ENCODE measurements at regions not wholly inside any gene's neighbourhood (a gene's known extent, or its start where the extent isn't known, plus 50 kb on each side); places are given as distances from the start of the nearest gene placed in this dataset.

DNA sequence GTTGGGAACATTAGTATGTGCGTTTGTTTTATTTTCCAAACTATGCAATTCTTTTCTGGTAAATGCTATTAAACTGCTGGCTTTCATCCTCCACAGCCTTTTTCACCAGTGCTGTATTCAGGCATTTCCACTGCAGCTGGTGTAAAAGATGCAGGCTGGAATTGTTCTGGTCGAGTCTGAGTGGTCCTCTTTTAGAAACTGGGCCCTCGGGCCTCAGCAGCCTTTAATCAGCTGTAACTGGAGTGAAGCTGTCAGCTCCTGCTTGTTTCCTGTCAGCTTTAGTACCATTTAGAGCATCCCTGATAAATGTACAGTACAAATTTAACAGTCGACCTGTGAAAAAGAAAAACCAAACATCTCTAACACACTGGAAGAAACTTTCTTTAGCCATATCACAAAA is 979.6 kb downstream of the TFAP2A start:
- DNase-seq: no peak

DNA sequence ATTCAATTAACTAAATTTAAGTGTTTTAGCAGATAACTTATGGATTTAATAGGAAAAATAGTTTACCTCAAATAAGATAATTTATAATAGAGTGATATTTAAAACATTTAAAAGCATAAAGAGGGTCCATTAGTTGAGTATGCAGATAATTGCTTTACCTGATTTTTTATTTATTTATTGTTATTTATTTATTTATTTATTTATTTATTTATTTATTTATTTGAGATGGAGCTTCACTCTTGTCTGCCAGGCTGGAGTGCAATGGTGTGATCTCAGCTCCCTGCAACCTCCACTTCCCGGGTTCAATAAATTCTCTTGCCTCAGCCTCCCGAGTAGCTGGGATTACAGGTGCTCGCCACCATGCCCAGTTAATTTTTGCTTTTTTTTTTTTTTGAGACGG is 982.9 kb downstream of the TFAP2A start:
- no peak for DNase-seq

DNA sequence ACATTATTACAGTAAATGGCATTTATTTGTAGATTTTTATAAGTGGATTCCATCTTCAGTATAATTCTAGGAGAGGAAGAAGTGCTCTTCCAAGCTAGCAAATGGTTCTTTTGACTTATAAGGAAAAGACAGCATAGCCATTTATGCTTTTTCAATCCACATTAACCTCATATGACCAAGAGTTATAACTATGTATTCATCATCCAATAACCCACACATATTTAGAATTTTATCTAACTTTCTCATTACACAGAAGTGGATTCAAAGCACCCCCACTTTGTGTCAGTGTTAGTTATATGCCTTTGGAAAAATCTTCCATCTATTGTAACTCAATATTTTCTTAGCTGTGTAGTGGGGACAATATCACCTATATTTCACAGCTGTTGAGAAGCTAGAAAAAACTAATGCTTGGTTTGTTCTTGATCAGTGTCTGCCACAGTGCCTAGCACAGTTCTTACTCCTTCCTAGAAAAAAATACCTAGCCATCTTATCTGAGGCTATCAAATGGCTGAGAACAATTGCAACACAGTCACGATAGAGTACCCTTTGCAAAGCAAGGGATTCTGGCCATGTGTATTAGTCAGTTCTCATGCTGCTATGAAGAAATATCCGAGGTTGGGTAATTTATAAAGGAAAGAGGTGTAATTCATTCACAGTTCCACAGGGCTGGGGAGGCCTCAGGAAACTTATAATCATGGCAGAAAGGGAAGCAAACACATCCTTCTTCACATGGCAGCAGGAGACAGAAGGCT is 986.3 kb downstream of the TFAP2A start:
- DNase-seq: no peak

DNA sequence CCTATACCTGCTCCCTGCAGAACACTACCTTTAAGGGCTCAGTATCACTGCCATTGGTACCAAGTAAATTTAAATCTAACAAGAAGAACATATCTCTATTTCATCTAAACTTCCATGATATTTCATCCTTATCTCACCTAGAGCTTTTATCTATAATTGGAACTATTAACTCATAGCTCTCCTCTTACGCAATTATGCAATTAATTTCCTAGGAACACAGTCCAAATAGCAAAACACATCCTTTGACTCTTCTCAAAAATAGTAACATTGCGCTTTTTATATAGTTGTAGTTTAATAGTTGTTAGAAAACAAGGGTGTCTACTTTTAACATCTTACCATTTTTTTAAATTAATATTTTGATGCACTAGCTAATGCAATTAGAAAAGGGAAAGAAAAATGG is 986.8 kb upstream of the SLC35B3 start:
- no peak for DNase-seq

DNA sequence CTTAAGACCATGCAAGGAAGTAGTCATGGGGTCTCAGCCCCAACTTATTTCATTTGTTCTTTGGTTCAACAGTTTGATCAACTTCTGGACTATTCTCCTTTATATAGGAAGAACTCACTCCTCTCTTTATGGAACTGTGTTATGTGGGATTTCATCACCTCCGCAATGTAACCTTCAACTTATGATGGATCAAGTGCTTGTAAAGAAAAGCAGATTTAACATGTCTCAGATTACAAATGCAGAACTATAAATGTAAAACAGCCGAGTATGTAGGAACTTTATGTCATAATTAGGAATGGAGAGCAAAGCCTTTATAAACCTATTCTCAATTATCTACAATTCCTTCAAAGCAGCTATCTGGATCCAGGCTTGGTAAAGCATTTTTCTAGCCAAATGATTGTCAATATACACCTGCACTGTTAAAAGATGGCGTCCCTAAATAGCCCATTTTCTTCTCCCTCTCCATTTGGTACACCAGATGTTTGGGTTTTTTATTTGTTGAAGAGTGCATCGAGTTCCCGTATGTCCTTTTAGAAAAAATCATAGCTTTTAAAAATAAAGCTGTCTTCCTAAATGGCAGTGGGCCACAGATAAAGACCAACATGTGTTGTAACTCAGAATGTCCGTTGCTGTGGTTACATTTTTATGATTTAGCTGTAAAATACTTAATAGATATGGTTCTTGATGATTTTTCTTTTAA is 985.1 kb upstream of the SLC35B3 start:
- no peak for DNase-seq

DNA sequence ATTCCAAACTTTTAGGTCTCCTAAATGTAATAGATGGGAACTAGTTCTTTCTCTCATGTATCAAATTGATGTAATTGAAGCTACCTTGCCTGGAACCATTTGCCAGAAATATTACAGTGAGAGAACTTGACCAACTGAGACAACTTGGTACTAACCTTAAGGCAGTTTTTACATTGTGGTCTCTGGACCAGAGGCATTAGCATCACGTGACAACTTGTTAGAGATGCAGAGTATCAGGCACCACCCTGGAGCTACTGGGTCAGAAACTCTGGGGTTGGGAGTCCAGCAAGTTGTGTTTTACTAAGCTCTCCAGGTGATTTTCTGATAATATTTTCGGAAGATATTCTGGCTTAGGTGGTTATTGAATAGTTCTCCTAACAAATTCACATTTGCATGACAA is 982.1 kb upstream of the SLC35B3 start:
- no peak for DNase-seq

DNA sequence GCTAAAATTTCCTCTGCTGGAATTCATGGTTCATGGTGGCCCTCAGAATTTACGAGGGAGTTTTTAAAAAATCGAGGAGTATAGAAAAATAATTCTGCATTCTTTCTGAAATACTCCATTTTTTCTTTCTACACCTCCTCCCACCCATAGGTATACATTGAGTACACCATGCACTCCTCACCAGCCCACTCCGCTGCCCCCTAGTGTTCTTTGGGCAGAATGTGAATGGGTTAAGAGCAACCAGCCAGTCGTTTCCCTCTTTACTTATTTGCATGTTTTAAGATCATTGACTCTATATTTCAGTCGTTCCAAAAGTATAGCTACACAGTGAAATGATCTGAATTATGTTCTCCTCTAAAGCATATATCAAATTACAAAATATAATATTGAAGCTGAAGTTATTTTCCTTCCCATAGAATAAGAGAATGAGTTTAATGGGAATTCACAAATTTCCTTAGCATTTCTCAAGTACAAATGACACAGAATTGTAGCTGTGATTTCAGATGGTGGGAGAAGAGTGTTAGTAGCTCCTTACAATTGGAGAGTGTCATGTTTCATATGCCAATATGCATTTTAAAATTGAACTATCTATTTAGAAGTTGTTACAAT is 977.7 kb upstream of the SLC35B3 start:
- no peak for DNase-seq

DNA sequence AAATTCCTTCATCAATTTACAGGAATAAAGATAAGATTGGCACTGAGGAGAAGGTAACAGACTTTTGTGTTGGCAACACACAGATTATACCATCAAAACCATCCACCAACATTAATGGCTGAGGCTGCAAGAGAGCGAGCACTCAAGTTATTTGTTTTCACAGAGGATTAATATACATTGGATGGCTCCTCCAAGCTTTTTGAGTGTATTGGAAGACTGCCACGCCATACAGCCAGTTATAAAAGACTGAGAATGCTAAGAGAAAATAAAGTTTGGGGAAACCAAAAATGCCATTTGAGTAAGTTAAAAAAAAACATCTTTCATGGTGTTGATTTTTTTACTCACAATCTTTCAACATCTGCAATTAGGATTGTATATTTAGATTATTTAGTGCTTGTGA is 973.8 kb upstream of the SLC35B3 start:
- no peak for DNase-seq

DNA sequence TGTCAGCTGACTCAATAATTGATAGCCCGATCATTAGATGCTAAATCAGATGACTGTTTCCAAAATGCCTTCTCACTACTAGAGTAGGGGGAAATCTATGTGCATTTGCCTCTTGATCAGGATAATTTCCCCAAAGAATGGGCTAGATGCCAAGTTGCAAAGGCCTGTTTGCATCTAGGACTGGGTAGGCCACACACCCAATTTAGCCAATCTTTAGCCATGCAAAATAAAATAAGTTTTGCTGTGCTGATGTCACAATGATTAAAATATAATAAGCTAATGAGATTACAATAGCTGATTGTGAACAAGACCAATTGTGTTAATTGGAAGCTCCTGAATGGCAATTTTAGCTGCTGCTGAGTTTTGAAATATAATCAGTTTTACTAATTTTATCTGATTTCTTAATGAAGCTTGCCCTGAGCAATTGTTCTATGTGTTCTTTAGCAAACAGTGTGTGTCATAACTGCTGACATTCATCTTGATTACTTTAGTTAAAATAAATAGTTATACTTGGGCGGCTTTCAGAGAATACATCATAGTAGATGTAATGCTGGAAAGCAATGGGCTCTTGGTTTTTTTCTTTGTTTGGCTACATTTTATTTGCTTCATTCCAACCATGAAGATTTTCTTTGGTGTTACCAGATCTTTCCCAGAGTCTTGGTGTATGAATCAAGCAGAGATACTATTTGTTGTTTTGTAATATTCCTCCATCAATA is 973.2 kb upstream of the SLC35B3 start:
- no peak for DNase-seq

DNA sequence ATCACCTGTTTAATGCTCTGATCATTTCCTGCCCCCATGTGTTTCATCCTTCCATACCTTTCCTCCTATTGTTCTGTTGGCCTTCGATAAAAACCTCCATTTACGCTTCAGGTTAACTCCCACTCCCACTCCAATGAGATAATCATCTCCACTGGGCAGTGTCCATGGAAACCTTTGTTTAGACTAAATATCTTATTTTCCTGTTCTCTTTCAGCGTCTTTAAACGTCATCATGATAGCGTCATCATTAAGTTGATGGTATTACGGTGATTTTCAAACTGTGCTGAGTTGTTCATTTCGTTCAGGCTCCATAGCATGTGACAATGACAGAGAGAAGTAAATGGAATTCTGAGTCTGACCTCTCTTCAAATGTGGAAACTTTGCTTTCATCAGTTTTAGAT is 970.5 kb upstream of the SLC35B3 start:
- DNase-seq: no peak

DNA sequence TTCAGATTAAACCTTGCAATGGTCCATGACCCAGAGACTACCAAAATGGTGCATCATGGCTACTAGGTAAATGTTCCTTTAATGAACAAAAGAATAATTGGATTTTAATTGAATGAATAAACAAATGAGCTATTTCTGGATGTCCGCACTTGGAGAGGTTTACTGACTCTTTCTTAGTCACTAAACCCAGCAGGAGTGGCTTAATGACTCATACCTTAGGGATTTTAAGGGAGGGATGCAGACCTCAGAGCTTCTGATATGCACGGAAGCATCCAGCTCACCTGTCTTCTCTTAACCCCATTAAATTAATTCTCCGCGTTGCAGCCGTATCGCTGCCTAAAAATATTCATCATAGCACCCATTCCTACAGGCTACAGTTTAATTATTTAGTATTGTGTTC is 970.0 kb upstream of the SLC35B3 start:
- no peak for DNase-seq

DNA sequence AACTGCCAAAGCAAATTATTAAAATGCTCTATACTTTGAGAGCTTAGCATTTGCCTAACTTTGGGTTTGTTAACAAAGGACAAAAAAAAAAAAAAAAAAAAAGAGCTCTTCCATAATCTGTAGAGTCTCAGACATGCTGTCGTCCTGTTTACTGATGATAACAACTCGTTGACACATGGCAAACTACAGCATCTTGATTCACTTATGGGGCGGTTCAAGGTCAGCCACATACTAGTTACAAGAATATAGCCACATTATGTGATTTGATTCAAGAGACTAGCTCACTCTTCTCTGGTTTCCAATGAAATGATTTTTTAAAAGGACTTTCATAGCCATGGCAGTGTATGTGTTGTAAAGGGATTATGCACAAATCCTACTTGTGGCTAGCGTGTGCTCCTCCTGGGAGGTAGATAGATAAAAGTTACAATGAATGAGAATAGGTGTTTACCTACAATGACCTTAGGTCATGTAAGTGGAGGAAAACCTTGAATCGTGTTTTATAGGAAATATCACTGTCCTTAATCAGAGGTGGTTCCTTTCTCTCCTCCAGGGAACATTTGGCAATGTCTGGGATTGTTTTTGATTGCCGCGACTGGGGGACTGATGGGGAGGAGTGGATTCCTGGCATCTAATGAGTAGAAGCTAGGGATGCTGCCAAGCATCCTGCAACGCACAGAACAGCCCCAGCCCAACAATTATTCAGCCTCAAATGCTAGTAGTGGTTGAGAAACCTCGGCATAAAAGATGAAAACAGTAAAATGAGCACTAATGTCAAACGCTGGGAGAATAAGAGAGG is 969.2 kb upstream of the SLC35B3 start:
- DNase-seq: no peak

DNA sequence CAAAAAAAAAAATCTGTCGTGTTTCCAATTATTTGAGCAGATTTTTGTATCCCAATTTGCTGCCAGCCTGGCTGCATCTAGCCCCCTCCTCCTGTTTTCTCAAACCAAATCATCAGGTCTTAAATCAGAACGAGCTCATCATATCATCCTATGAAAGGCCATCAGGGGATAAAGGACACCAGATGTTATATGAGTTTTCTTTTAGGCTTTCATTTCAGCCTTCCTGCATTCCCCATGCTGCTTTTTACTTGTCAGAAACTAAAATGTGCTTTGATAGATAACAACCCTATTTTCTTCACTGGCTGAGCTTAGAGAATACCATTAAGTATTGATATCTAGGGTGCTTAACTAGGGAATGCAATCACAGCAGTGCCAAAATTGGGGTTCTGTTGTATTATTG is 968.4 kb upstream of the SLC35B3 start:
- DNase-seq: no peak

DNA sequence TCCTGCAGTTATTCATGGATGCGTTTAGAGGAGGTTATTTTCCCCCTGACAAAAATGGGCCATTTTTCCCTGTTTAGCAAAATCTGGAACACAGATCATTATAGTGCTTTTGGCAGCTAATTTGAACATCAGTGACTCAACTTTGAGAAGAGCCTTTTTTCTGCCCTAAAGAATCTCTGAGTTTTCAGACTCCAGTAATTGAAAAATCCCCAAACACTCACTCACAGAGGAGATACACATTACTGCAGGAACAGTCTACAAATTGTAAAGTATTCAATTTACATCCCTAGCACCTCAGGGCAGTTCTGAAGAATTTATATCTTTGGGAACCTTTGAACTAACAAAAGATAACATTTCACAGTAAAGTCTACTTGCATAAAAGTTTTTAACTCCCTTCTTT is 966.6 kb upstream of the SLC35B3 start:
- DNase-seq: no peak

DNA sequence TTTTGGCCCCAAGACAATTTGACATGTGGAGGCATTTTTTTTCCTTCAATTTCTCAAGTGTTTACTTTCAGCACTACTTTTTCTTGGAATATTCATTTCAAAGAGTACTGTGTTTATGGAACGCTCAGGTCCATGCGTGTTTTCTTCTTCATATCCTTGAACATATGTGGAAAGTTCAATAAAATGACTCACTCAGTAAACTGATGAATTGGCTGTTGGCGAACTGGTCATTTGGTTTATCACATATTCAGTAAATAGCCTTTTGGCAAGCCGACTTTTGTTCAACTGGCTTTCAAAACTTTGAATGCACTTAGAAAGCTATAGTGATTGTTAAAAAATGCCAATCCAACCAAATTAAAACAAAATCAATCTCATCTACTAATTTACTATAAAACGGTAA is 964.6 kb upstream of the SLC35B3 start:
- no peak for DNase-seq

DNA sequence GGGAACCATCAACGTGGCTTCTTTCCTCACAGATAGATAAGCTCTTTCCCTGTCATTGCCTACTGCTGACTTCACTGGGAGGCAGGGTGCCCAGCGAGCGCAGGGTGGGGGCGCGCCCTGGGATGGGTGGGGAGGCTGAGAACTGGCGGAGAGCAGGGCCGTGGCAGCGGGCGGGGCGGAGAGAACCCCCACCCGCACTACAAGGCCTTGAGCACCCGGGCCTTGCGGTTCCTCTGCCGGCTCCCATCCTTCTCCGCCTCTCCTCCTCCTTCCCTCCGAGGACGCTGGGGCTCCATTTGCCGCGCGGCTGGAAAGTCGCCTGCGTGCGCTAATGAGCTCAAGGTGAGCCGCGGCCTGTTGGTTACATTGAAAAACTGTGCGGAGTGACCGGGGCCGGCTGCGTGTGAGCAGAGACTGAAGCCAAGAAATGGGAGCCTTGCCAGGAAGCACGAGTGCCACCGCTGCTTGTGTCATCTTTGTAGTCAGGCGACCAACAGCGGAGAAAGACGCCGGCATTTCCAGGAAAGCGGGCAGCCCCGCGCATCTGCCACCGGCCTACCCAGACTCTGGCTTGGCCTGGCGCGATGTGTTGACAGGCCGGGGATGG is 963.5 kb upstream of the SLC35B3 start:
- no peak for DNase-seq

DNA sequence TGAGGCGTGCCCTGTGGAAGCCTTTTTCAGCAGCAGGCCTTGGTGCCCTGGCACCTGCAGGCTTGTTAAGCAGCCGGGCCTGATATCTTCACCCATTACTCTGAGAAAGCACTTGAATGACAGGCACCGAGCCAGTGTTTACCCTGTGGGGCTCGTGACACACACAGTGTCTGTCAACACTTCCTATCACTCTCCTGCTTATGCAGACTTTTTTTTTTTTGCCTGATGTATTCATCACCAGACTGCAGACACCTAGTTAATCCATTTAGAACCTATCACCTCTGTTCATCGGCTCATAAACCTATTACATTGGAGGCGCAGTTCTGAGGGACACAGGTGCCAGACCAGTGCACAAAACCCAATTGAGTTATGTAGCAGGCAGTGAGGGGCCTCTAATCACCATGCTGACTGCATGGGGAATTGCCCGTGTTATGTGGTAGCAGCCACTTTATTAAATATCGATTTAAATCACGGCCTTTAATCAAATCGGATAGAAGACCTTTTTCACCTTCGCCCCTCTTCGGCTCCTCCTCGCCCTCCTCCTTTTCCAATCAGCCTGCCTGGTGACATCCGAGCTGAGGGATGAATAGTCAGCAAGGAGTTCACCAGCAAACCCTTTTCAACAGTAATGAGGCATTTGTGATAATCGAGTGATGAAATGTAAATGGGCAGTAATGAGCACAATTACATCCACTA is 962.9 kb upstream of the SLC35B3 start:
- DNase-seq: no peak

DNA sequence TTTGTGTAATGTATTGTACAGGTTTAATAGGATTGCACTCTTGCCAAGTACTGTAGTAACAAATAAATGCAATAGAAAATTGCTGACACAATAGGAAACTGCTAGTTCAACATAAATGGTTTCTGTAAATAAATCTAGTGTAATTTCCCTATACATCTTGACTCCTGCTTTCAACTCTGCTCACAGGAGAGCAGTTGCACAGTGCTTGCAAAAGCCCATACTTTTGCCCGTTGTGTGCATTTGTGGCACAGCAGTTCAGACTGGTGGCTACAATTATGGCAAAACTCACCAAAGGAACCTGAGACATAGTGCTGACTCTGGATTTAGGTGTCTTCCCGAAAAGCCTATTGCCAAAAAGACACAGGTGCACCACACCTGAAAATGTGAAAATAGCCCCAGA is 953.3 kb upstream of the SLC35B3 start:
- no peak for DNase-seq

DNA sequence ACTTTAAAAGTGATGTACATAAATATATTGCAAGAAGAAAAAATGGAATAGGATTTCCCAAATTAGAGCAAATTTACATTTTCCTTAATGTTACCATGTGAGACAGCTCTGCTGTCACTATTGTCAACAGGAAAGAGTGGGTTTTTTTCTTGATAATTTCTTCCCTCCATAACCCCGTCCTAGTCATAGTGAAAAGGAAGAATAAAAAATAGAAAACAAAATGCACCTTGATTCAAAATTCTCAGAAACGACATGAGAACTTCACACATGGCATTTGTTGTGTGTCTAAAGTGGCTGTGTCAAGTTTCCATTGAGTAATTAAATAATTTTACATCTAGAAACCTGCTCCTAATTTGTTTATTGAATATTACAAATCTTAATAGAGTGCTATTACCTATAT is 945.2 kb upstream of the SLC35B3 start:
- no peak for DNase-seq

DNA sequence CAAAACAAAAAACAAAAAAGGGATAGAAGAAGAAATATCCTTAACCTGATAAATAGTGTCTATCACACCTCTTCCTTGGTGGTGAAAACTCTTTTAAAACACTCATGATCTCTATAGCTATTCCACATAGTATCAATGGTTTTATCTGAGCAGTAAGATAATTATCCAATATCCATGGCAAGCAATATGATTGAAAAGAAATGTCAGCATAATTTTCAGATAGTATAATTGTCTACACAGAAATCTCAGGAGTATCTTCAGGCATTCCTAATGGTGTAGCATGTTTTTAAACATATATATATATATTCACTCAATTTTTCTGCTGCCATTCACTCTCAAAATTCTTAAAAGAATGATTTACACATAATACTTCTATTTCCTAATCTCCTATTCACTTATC is 938.0 kb upstream of the SLC35B3 start:
- DNase-seq: no peak

DNA sequence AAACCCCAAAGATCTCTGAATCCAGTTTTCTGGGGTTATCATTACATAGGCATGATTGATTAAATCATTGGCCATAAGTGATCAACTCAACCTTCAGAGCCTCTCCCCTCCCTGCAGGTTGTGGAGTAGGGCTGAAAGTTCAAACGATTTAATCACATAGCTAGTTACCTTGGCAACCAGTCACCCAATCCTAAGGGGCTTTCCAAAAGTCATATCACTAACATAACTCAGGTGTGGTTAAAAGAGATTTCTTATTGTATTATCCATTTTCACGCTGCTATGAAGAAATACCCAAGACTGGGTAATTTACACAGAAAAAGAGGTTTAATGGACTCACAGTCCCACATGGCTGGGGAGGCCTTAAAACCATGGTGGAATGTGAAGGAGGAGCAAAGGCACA is 935.1 kb upstream of the SLC35B3 start:
- DNase-seq: no peak

DNA sequence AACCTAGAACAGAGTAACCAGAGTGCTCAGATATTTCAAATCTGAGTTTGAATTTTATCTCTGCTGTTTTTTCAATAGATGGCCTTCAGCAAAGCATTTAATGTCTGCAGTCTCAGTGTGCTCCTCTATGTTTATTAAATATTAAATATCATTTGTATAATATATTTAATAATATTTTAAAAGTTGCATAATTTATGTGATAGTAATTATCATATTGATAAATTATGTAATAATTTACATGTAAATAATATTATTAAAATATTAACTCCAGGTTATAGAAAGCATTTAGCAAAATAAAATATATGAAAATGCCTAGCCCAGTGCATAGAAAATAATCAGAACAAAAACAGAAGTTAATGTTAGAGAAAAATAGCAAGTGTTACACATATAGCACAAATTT is 930.0 kb upstream of the SLC35B3 start:
- no peak for DNase-seq
